ENCODE measurements at regions not wholly inside any gene's neighbourhood (a gene's known extent, or its start where the extent isn't known, plus 50 kb on each side); places are given as distances from the start of the nearest gene placed in this dataset.
A peak's percentile ranks its signal among the peaks of the same experiment; 100 is the strongest.

- ATAC-seq, result no peak
- Histone ChIP-seq H3K4me1 (peaks cover 0 to 18% (median 0%) of the 10 kb centered on the region in 3 donors), H3K27me3 (no peaks in the 10 kb centered on the region), H3K9me3 (no peaks in the 10 kb centered on the region), H3K27ac (no peak overlapping the region), H3K36me3 (no peaks in the 10 kb centered on the region), H3K4me3 (no peak overlapping the region)
- WGBS, 2 donors (ENCODE audit: low coverage in 1 of 2), result 8 to 19% methylated on average over 1 of the region's 1 CpG
- TF ChIP-seq, protein P1, sequence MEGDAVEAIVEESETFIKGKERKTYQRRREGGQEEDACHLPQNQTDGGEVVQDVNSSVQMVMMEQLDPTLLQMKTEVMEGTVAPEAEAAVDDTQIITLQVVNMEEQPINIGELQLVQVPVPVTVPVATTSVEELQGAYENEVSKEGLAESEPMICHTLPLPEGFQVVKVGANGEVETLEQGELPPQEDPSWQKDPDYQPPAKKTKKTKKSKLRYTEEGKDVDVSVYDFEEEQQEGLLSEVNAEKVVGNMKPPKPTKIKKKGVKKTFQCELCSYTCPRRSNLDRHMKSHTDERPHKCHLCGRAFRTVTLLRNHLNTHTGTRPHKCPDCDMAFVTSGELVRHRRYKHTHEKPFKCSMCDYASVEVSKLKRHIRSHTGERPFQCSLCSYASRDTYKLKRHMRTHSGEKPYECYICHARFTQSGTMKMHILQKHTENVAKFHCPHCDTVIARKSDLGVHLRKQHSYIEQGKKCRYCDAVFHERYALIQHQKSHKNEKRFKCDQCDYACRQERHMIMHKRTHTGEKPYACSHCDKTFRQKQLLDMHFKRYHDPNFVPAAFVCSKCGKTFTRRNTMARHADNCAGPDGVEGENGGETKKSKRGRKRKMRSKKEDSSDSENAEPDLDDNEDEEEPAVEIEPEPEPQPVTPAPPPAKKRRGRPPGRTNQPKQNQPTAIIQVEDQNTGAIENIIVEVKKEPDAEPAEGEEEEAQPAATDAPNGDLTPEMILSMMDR (IDR thresholded peaks at IDR 0.05), result no peak
- TF ChIP-seq EP300 (IDR thresholded peaks at IDR 0.05), result no peak
- TF ChIP-seq POLR2A (IDR thresholded peaks at IDR 0.05), result no peak
These were observed 165.0 kb upstream of the ANK2 start for GRCh38 chr4:112884406-112884805.

DNA sequence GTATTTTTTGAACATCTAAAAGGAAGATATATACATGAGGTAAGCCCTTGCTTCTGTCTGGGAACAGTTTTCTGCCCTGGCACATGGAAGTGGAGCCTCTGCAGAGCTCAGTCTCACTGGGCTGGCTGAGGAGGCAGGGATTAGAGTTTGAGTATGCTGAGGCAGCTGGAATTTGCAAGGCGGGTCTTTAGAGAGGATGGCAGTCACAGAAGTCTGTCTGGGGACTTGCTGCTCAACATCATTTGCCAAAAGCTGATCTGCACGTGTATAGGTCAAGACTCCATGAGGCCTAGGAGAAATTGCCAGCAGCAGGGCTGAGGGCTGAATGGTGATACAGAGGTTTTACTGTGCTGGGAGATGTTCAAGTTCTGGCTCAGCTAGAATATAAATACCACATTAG, 163.6 kb upstream of the ANK2 start:
- no peaks in the 10 kb centered on the region for H3K27me3 ChIP-seq
- no peak overlapping the region for H3K4me3 ChIP-seq
- no peaks in the 10 kb centered on the region for H3K9me3 ChIP-seq
- H3K27ac ChIP-seq, result no peak overlapping the region
- WGBS, 2 donors (ENCODE audit: low coverage in 1 of 2), result 51% methylated on average over 2 of the region's 2 CpGs; no CpG with 5 or more reads in 1 of the 2 donors
- H3K36me3 ChIP-seq, result no peaks in the 10 kb centered on the region
- ATAC-seq, result no peak
- peaks cover 0 to 18% (median 0%) of the 10 kb centered on the region in 3 donors for H3K4me1 ChIP-seq
- no peak for TF ChIP-seq EP300 (IDR thresholded peaks at IDR 0.05)
- TF ChIP-seq POLR2AphosphoS5 (IDR thresholded peaks at IDR 0.05), result no peak
- TF ChIP-seq, protein P1 (IDR thresholded peaks at IDR 0.05), result no peak
- TF ChIP-seq POLR2A (IDR thresholded peaks at IDR 0.05), result no peak

GRCh38 chr4:112888622-112889021, 160.8 kb upstream of the ANK2 start:
- Histone ChIP-seq H3K9me3 (no peaks in the 10 kb centered on the region), H3K27me3 (no peaks in the 10 kb centered on the region), H3K36me3 (no peaks in the 10 kb centered on the region), H3K27ac (no peak overlapping the region), H3K4me1 (peaks cover 0 to 18% (median 0%) of the 10 kb centered on the region in 3 donors), H3K4me3 (no peak overlapping the region)
- TF ChIP-seq POLR2AphosphoS5 (IDR thresholded peaks at IDR 0.05) (no peak), POLR2A (IDR thresholded peaks at IDR 0.05) (no peak)
- WGBS, 2 donors (ENCODE audit: low coverage in 1 of 2), result 66 to 85% methylated on average over 2 of the region's 2 CpGs
- no peak for ATAC-seq

GRCh38 chr4:112889199-112889598, 160.3 kb upstream of the ANK2 start:
- H3K4me3 ChIP-seq, result peak overlapping the region; percentile 39 to 54
- no peak for TF ChIP-seq POLR2A (IDR thresholded peaks at IDR 0.05)
- TF ChIP-seq EP300 (IDR thresholded peaks at IDR 0.05), result no peak
- no peak for TF ChIP-seq POLR2AphosphoS5 (IDR thresholded peaks at IDR 0.05)
- no peaks in the 10 kb centered on the region for H3K36me3 ChIP-seq
- H3K27ac ChIP-seq, result peak overlapping the region in 2 of 4 donors; percentile 72 to 74
- ATAC-seq, result no peak
- H3K9me3 ChIP-seq, result no peaks in the 10 kb centered on the region
- no peaks in the 10 kb centered on the region for H3K27me3 ChIP-seq
- H3K4me1 ChIP-seq, result peaks cover 0 to 16% (median 0%) of the 10 kb centered on the region in 3 donors

GRCh38 chr4:112889619-112890527, 159.6 kb upstream of the ANK2 start:
- 7 to 16% methylated on average over 5 of the region's 5 CpGs for WGBS, 2 donors (ENCODE audit: low coverage in 1 of 2)
- Histone ChIP-seq H3K9me3 (no peaks in the 10 kb centered on the region), H3K4me3 (peak overlapping the region; percentile 39 to 54), H3K36me3 (no peaks in the 10 kb centered on the region), H3K4me1 (peaks cover 0 to 11% (median 0%) of the 10 kb centered on the region in 3 donors), H3K27ac (peak overlapping the region; percentile 48 to 91 (median 73)), H3K27me3 (no peaks in the 10 kb centered on the region)
- ATAC-seq, result peak; percentile 78
- no peak for TF ChIP-seq POLR2A (IDR thresholded peaks at IDR 0.05)
- TF ChIP-seq, protein P1 (IDR thresholded peaks at IDR 0.05), result no peak
- no peak for TF ChIP-seq POLR2AphosphoS5 (IDR thresholded peaks at IDR 0.05)
- TF ChIP-seq EP300 (IDR thresholded peaks at IDR 0.05), result no peak

GRCh38 chr4:112894480-112894879, 155.0 kb upstream of the ANK2 start:
- ATAC-seq, result no peak
- H3K4me3 ChIP-seq, result no peak overlapping the region
- TF ChIP-seq POLR2A (IDR thresholded peaks at IDR 0.05) (no peak), POLR2AphosphoS5 (IDR thresholded peaks at IDR 0.05) (no peak), EP300 (IDR thresholded peaks at IDR 0.05) (no peak)
- TF ChIP-seq, protein P1 (IDR thresholded peaks at IDR 0.05), result no peak
- no peaks in the 10 kb centered on the region for H3K36me3 ChIP-seq
- peaks cover 0 to 25% (median 0%) of the 10 kb centered on the region in 3 donors for H3K4me1 ChIP-seq
- 86 to 89% methylated on average over 3 of the region's 3 CpGs for WGBS, 2 donors (ENCODE audit: low coverage in 1 of 2)
- no peak overlapping the region for H3K27ac ChIP-seq
- no peaks in the 10 kb centered on the region for H3K27me3 ChIP-seq
- H3K9me3 ChIP-seq, result no peaks in the 10 kb centered on the region

Measured in gastroesophageal sphincter (tissue), 4 donors.